GM19240 (cell line): ENCODE measurements at regions not wholly inside any gene's neighbourhood (a gene's known extent, or its start where the extent isn't known, plus 50 kb on each side); places are given as distances from the start of the nearest gene placed in this dataset.
A peak's percentile ranks its signal among the peaks of the same experiment; 100 is the strongest.
"Not testable (repeated sequence)": the region's sequence is repeated elsewhere in the genome, so short reads cannot be mapped to it uniquely, and the experiment has no call there.

Experiments
- DNase-seq: peaks from one replicate; pipeline ENCODE4 v3.0.0; 2011; ENCODE audit warnings: low spot score; ENCODE audit not compliant: insufficient read length

GRCh38 chr11:122202951-122203456 is 87.0 kb upstream of the BLID start:
- DNase-seq = peak; percentile 47

GRCh38 chr11:122202161-122202950 is 86.3 kb upstream of the BLID start:
- DNase-seq = no peak

- DNase-seq = no peak
These were observed 85.1 kb upstream of the BLID start for GRCh38 chr11:122201106-122201505.

GRCh38 chr11:122199661-122200060 is 83.6 kb upstream of the BLID start:
- no peak for DNase-seq

- DNase-seq = no peak
These were observed 82.4 kb upstream of the BLID start for GRCh38 chr11:122198291-122198983.

- no peak for DNase-seq
These were observed 81.3 kb upstream of the BLID start for GRCh38 chr11:122197066-122197987.

- no peak for DNase-seq
These were observed 79.8 kb upstream of the BLID start for GRCh38 chr11:122195790-122196189.

- DNase-seq = not testable (repeated sequence)
These were observed 78.0 kb upstream of the BLID start for GRCh38 chr11:122193881-122194480.

GRCh38 chr11:122193457-122193856 is 77.4 kb upstream of the BLID start:
- no peak for DNase-seq

GRCh38 chr11:122192634-122193255 is 76.7 kb upstream of the BLID start:
- DNase-seq = no peak

GRCh38 chr11:122190768-122191167 is 74.8 kb upstream of the BLID start:
- no peak for DNase-seq

GRCh38 chr11:122189229-122189628 is 73.2 kb upstream of the BLID start:
- DNase-seq = no peak

GRCh38 chr11:122187373-122188165 is 71.6 kb upstream of the BLID start:
- no peak for DNase-seq

GRCh38 chr11:122186439-122187080 is 70.5 kb upstream of the BLID start:
- DNase-seq = no peak

- DNase-seq = no peak
These were observed 67.9 kb upstream of the BLID start for GRCh38 chr11:122183933-122184332.

GRCh38 chr11:122181893-122182292 is 65.9 kb upstream of the BLID start:
- no peak for DNase-seq

- DNase-seq = no peak
These were observed 65.4 kb upstream of the BLID start for GRCh38 chr11:122181372-122181771.

GRCh38 chr11:122179961-122180834 is 64.2 kb upstream of the BLID start:
- DNase-seq = no peak
